Esophagus muscularis mucosa (tissue), 4 donors: ENCODE measurements at regions not wholly inside any gene's neighbourhood (a gene's known extent, or its start where the extent isn't known, plus 50 kb on each side); places are given as distances from the start of the nearest gene placed in this dataset.
A peak's percentile ranks its signal among the peaks of the same experiment; 100 is the strongest.

Experiments
- DNase-seq: peaks from one replicate; pipeline ENCODE4 v3.0.0-alpha.2; 2017; ENCODE audit errors: extremely low spot score
- H3K27ac ChIP-seq, 4 donors: fragments of 200-600 bp; sonication (generic); replicated peaks in 1 of 4; 1 replicate in 3 of 4; 2 replicates in 1 of 4; pipeline ENCODE4 v1.5.1; 2016 to 2019; ENCODE audit warnings: mild to moderate bottlenecking in 1 of 4
- H3K27me3 ChIP-seq, 4 donors: fragments of 200-600 bp; sonication (generic); one replicate each; pipeline versions ENCODE4 v1.5.1 to v1.6.0; 2016 to 2019
- H3K36me3 ChIP-seq, 4 donors: fragments of 200-600 bp; sonication (generic); one replicate each; pipeline ENCODE4 v1.5.1; 2016 to 2019
- H3K4me1 ChIP-seq, 4 donors: fragments of 200-600 bp; sonication (generic); one replicate each; pipeline ENCODE4 v1.5.1; 2016 to 2019
- H3K4me3 ChIP-seq, 4 donors: fragments of 200-600 bp; sonication (generic); 1 replicate in 2 of 4; 2 replicates in 2 of 4; pipeline ENCODE4 v1.5.1; 2016 to 2019; ENCODE audit warnings: mild to moderate bottlenecking in 4 of 4, moderate library complexity in 1 of 4
- H3K9me3 ChIP-seq, 4 donors: fragments of 200-600 bp; sonication (generic); 1 replicate in 3 of 4; 2 replicates in 1 of 4; pipeline ENCODE4 v1.5.1; 2016 to 2019
- CTCF ChIP-seq, 3 experiments: fragments of 200-600 bp in 2 of 3; fragments of 450-650 bp in 1 of 3; sonication (generic) in 2 of 3; IDR thresholded peaks; one replicate each; pipeline ENCODE4 v1.5.1; 2017 to 2019; ENCODE audit warnings: antibody characterized with exemption in 3 of 3, mild to moderate bottlenecking in 2 of 3, moderate library complexity in 1 of 3
- EP300 ChIP-seq: sonication (generic); formaldehyde crosslinking; IDR thresholded peaks from one replicate; pipeline ENCODE4 v1.6.1; 2017; ENCODE audit warnings: antibody characterized with exemption
- POLR2A ChIP-seq: fragments of 450-650 bp; IDR thresholded peaks from one replicate; pipeline ENCODE4 v1.6.1; 2017; ENCODE audit warnings: antibody characterized with exemption, moderate library complexity, mild to moderate bottlenecking, low read depth
- POLR2AphosphoS5 ChIP-seq, 2 donors: sonication (generic); formaldehyde crosslinking; IDR thresholded peaks; one replicate each; pipeline ENCODE4 v1.6.1; 2017; ENCODE audit warnings: antibody characterized with exemption in 2 of 2
- WGBS: methylation state at CpG from one replicate; pipeline ENCODE4 v1.1.5; 2018; 5-methylcytosine and 5-hydroxymethylcytosine counted together
- intact Hi-C: fragments of 100-400 bp; cut with DNase I; formaldehyde crosslinking; loops from one replicate; pipeline ENCODE4 v1.15.1; 2023

GRCh38 chr21:25080141-25080540, 527.1 kb downstream of the MRPL39 start:
- WGBS = 57% methylated on average over 1 of the region's 1 CpG
- no peak for DNase-seq
- no peak for TF ChIP-seq POLR2A
- TF ChIP-seq EP300 = no peak
- TF ChIP-seq POLR2AphosphoS5 (IDR thresholded peaks at IDR 0.05) = no peak
- TF ChIP-seq CTCF (IDR thresholded peaks at IDR 0.05) = no peak
- Histone ChIP-seq H3K4me1 (no peaks in the 10 kb centered on the region), H3K27me3 (no peaks in the 10 kb centered on the region), H3K4me3 (no peak overlapping the region), H3K27ac (no peak overlapping the region), H3K9me3 (no peaks in the 10 kb centered on the region), H3K36me3 (no peaks in the 10 kb centered on the region)
- intact Hi-C loops = no loop called here

DNA sequence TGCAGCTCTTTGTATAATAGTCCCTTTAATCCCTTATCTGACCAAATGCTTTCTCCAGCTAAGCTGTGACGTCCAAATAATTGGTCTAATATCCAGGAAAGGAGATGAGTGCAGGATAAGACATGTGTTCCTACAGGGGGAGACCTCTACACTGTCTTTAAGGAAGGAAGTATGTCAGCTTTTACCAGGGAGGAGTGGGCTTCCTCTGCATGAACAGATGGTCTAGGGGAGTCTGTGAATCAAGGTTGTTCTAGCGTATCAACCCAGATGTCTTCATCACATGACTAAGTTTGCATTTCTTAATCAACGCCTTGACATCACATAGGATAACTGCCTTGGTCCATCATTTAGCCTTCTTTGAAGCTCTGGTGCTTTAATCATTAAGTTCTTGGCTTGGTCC, 528.2 kb downstream of the MRPL39 start:
- no peaks in the 10 kb centered on the region for H3K36me3 ChIP-seq
- H3K4me1 ChIP-seq = no peaks in the 10 kb centered on the region
- H3K27me3 ChIP-seq = no peaks in the 10 kb centered on the region
- TF ChIP-seq POLR2A (no peak), EP300 (no peak), CTCF (IDR thresholded peaks at IDR 0.05) (no peak), POLR2AphosphoS5 (IDR thresholded peaks at IDR 0.05) (no peak)
- H3K4me3 ChIP-seq = no peak overlapping the region
- DNase-seq = no peak
- no peak overlapping the region for H3K27ac ChIP-seq
- intact Hi-C loops = no loop called here
- no peaks in the 10 kb centered on the region for H3K9me3 ChIP-seq
- WGBS = 77% methylated on average over 3 of the region's 3 CpGs

DNA sequence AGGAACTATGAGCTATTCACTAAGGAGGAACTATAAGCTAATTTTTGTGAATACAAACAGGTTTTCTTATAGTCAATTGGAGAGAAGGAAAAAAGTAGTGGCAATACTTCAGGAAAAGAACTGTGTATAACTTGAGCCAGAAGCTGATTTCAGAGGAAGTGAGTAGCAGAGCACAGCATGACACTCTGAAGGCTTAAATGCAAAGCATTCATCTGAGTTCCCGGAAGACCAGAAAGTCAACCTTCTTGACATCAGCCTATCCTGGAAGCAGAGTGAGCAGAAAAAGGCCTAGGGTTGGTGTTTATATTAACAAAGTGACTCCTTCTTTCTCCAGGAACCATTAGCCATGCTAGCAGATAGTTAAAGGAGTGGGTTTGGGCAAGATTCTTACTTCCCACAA, 545.2 kb downstream of the MRPL39 start:
- Histone ChIP-seq H3K4me1 (no peaks in the 10 kb centered on the region), H3K36me3 (no peaks in the 10 kb centered on the region), H3K27ac (no peak overlapping the region), H3K9me3 (no peaks in the 10 kb centered on the region), H3K4me3 (no peak overlapping the region), H3K27me3 (no peaks in the 10 kb centered on the region)
- 67% methylated on average over 1 of the region's 1 CpG for WGBS
- intact Hi-C loops = no loop called here
- DNase-seq = no peak
- TF ChIP-seq POLR2AphosphoS5 (IDR thresholded peaks at IDR 0.05) = no peak

- TF ChIP-seq POLR2AphosphoS5 (IDR thresholded peaks at IDR 0.05) (no peak), CTCF (IDR thresholded peaks at IDR 0.05) (no peak), EP300 (no peak), POLR2A (no peak)
- H3K4me3 ChIP-seq = no peak overlapping the region
- no peaks in the 10 kb centered on the region for H3K9me3 ChIP-seq
- H3K4me1 ChIP-seq = no peaks in the 10 kb centered on the region
- H3K36me3 ChIP-seq = no peaks in the 10 kb centered on the region
- no peak overlapping the region for H3K27ac ChIP-seq
- DNase-seq = no peak
- intact Hi-C loops = no loop called here
- no peaks in the 10 kb centered on the region for H3K27me3 ChIP-seq
- 59% methylated on average over 2 of the region's 2 CpGs for WGBS
These were observed 552.6 kb downstream of the MRPL39 start for GRCh38 chr21:25054689-25055088.

DNA sequence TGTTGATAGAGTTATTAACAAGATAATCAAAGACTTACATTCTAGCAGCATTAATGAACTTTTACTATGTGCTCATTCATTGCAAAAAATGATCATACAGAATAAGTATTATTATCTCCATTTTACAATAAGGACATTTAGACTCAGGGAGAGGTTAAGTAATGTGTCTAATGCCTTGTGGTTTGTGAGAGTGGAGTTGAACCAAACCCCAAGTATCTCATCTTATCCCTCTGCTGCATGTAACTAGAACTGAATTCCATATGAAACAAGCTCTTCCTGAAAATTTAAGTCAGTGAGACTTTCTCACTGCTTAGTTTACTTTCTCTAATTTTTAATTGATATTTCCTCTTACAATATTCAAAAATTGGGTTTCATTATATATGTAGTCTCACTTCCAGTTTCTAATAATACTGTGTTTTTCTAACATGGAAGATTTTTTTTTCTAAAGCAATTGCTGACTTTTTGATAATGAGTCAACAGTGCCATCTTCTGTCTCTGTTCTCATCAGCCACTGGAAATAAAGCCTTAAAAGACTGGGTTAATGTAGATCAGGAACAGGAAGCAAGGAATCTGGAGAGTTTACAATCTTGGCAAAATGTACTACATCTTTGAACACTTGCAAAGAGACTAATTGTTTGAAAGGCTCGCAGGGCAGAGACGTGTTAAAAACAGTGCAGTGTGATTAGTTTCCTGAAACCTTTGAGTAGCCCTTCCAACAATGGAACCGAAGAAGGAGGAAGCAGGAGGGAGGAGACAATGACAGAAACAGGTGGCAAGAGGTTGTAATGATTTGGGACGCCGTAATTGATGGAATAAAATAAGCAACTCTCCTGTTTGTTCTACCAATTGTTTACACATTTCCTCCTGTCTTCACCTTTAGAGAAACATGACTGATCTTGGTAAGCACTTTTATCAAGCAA, 567.6 kb downstream of the MRPL39 start:
- DNase-seq = no peak
- 8% methylated on average over 5 of the region's 5 CpGs for WGBS
- no peak for TF ChIP-seq EP300
- peak in 2 of 3 experiments; percentile 13 to 27 for TF ChIP-seq CTCF (IDR thresholded peaks at IDR 0.05)
- Histone ChIP-seq H3K4me1 (peaks cover 0 to 7% (median 0%) of the 10 kb centered on the region in 4 donors), H3K27me3 (no peaks in the 10 kb centered on the region), H3K4me3 (no peak overlapping the region), H3K27ac (no peak overlapping the region), H3K9me3 (no peaks in the 10 kb centered on the region), H3K36me3 (no peaks in the 10 kb centered on the region)
- intact Hi-C loops = no loop called here
